HG03280 (cell line): ENCODE measurements at regions not wholly inside any gene's neighbourhood (a gene's known extent, or its start where the extent isn't known, plus 50 kb on each side); places are given as distances from the start of the nearest gene placed in this dataset.

Experiments
- ATAC-seq: cut with Tn5 transposase; IDR thresholded peaks from one replicate; pipeline ENCODE4 v1.9.1; 2021; ENCODE audit warnings: mild to moderate bottlenecking, moderate library complexity; ENCODE audit not compliant: unreplicated experiment

DNA sequence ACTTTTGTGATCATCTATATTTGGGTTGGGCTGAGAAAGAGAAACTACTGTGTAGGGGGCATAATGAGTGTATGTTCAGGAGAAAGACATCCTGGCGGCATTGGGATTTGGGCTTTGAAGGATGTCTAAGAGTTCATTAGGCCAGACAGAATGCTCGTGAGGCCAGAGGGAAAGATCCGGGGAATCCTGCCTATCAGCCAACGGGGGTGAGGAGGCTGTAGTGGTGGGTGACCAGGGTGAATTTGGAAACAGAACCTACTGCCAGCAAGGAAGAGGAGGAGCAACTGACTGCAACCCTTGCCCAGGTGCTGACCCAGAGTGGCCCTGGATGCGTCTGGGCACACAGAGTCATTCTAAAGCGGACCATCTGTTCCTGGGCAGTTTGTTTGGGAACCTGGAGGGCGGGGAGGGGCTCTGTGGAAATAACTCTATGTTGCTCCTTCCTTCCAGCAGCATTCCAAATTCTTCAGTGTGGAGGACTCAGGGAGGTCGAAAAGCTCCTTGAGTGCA is 56.9 kb upstream of the ECE1 start:
- ATAC-seq: no peak

DNA sequence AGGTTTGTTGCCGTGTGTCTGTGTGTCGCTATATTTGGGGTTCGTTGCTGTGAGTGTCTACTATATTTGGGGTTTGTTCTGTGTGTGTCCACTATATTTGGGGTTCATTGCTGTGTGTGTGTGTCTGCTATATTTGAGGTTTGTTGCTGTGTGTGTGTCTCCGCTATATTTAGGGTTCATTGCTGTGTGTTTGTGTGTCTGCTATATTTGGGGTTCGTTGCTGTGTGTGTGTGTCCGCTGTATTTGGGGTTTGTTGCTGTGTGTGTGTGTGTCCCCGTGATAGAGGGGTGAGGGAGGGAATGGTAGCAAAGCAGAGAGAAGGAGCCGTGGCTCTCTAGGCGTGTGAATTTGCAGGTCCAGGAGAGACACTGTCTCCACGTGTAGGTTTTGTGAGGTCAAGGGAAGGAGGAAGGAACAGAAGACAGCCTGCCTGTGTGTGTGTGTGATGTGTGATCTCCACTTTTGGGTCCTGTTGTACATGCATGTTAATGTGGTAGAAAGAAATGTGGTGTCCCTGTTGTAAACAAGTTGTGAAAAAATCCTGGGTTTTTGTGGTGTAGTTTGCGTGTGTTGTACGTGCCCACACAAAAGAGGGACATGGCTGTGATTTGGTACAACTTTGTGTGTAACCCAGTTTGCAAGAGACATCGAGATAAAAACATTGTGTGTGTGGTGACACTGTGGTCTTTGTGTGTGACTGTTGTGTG is 56.3 kb upstream of the ECE1 start:
- ATAC-seq: no peak

DNA sequence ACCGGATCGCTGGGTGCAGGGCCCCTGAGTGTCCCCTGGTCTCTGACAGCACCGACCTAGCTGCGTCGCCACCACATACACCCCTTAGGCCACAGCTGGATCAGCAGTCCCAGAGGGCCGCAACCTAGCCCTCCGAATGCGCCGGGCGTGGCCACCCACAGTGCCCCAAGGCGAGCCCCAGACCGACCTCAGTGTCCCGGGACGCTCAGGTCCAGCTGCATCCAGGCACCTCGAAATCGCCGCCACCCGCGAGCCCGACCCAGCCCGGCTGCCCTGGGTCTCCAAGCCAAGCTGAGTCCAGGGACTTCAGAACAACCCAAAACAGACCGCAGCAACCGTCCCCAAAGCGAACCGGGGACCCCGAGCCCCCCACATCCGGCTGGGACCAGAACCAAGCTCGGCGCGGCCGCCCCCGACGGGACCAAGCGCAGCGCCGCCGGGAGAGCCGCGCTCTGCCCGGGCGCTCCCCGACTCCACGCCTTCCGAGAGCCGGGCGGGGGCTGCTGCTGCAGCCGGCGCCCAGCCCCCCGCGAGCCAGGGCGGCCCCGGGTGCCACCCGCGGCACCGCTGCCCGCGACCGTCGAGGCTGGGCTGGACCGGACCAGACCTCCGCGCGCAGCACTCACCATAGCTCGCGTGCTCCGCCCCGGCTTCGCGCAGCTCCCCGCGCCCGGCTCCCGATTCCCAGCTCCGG is 54.6 kb upstream of the ECE1 start:
- peak; percentile 23 for ATAC-seq

DNA sequence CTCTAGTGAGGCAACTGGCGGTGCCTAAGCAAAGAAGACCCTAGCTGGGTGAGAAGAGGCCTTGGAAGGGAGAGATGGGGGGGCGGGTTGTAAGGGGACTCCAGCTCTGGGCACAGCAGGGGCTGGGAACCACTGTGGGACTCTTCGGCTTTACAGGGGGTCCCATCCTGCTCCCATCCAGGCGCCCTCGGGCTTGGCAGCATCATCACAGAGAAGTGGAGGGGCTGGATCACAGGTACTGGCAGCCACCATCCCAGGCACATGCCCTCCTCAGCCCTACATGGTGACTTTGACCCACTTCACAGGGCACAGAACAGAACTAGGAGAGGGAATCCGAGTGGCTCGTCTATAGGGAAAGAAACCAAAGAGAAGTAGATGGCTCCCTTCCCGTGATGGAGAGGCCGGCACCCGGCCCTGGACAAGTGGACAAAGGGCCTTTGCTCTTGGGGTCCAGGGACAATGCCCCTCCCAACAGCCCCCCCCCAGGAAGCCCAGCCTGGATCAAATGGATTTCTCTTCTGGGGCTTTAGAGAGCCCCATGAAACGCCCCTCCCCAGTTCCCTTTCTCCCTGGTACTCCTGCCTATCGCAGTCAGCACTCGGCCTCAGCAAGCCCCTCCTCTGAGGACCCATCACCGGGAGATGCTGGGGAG is 54.0 kb upstream of the ECE1 start:
- ATAC-seq: no peak

DNA sequence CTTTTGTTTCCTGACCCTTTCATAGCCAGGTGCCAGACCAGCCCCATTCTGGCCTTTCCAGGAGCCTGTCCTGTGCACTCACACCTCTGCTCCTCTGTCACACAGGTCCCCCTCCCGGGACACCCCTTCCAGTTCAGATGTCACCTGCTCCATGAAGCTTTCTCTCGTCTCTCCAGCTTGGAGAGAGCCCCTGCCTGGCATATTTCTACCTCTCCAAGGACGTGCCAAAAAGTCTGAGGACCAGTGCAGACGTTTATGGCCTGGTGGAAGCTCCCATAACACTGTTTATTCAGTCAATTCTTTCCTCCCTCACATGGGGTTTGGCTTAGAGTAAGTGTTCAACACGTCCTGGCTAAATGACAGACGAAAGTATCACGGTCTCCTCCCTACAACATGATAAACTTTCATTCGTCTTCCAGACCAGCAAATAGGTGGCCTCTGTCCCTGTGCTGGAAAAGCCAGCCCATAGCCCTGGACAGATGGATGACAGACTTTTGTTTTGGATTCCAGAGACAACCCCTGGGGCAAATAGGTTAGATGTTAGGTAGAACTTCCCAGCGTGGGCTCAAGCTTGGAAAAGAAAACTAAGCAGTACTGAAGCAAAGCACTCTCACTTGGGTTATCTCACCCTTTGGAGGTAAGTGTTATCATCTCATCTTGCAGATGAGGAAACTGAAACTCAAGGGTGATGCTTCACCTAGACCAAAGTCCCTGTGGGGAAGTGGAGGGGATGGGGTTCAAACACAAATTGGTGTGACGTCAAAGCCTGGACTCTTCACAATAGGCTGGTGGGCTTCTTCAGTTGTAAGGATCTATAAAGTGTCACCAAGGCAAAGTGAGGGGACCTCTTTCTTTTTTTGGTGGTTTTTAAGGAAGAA is 52.9 kb upstream of the ECE1 start:
- no peak for ATAC-seq

DNA sequence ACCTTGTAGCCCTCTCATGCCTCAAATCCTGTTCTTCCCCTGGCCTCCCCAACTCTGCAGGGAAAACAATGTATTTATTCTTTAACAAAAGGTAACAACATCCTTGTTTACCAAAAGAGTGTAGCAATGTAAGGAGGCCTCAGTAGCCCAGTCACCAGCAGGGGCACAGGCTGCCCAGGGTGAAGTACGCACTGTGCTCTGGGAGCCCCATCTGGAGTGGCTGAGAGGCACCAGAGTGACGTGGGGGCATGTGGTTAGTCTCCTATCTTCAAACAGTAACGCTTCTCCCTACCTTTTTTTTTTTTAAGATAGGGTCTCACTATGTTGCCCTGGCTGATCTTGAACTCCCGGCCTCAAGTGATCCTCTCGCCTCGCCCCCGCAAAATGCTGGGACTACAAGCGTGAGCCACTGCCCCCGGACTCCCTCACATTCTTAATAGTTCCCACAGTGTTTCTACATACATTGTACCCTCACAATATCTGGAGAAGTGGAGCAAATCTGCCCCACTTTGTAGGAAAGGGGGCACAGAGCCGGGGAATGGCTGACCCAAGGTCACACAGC is 51.3 kb upstream of the ECE1 start:
- no peak for ATAC-seq

DNA sequence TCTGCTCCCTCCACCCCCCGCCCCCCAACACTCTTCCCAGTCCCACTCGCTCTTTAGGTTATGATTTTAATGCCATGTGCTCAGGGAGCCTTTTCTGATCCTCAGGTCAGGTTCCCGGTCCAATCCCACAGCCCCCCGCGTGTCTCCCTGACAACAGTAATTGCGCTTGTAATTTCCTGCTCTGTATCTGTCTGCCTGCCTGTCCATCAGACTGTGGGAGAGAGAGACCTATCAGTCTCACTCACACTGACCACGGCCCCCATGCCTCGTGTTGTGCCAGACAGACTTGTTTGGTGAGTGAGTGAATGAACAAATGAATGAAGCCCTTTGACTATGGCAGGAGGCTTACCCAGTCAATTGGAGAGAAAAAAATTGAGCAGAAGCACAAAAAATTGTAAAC is 50.8 kb upstream of the ECE1 start:
- no peak for ATAC-seq

DNA sequence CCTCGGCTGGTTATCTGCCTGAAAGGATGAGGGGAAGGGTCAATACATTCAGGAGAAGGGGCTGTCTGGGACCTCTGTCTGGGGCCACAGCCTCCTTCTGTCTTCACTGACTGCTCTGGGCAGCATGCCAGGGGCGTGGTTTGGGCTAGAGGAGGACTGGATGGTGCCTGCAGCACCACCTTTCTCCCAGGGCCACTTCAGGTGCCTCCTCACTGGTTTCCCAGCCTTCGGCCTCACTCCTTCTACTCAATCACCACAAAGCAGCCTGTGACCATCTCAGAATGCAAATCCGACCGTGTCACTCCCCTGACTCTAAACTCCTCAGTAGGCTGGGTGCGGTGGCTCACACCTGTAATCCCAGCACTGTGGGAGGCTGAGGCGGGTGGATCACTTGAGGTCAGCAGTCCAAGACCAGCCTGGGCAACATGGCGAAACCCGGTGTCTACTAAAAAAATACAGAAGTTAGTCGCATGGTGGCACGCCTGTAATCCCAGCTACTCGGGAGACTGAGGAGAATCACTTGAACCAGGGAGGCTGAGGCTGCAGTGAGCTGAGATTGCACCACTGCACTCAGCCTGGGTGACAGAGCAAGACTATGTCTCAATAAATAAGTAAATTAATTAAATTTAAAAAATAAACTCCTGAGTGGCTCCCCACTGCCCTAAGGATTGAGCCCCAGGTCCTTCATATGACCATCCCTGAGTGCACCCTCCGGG is 50.1 kb upstream of the ECE1 start:
- ATAC-seq: no peak
